Endodermal cell (in vitro differentiated cells): ENCODE measurements at regions not wholly inside any gene's neighbourhood (a gene's known extent, or its start where the extent isn't known, plus 50 kb on each side); places are given as distances from the start of the nearest gene placed in this dataset.
"Not testable (repeated sequence)": the region's sequence is repeated elsewhere in the genome, so short reads cannot be mapped to it uniquely, and the experiment has no call there.

Experiments
- DNase-seq: peaks from one replicate; pipeline ENCODE4 v3.0.0-alpha.2; 2017
- H3K27ac ChIP-seq: 2 replicates; pipeline ENCODE4 v1.5.1; 2013; ENCODE audit warnings: mild to moderate bottlenecking, low read depth, low read length, moderate library complexity
- H3K27me3 ChIP-seq: 2 replicates; pipeline ENCODE4 v1.6.1; 2013; ENCODE audit warnings: mild to moderate bottlenecking, low read length, moderate library complexity; ENCODE audit not compliant: insufficient read depth, control insufficient read depth, poor library complexity, severe bottlenecking
- H3K36me3 ChIP-seq: 2 replicates; pipeline ENCODE4 v1.7.0; 2013; ENCODE audit warnings: mild to moderate bottlenecking, low read length, moderate library complexity; ENCODE audit not compliant: control insufficient read depth, insufficient read depth
- H3K4me1 ChIP-seq: one replicate; pipeline ENCODE4 v1.7.0; 2013; ENCODE audit warnings: low read length; ENCODE audit not compliant: control insufficient read depth, insufficient read depth
- H3K4me3 ChIP-seq: 2 replicates; pipeline ENCODE4 v1.5.1; 2013; ENCODE audit warnings: mild to moderate bottlenecking, low read length, moderate library complexity
- H3K9ac ChIP-seq: 2 replicates; pipeline ENCODE4 v1.6.1; 2013; ENCODE audit warnings: mild to moderate bottlenecking, low read length, moderate library complexity; ENCODE audit not compliant: poor library complexity, severe bottlenecking; ENCODE audit errors: extremely low read depth
- H3K9me3 ChIP-seq: 2 replicates; pipeline ENCODE4 v1.6.1; 2013; ENCODE audit warnings: mild to moderate bottlenecking, low read length, moderate library complexity; ENCODE audit not compliant: control insufficient read depth
- H3K27ac Mint-ChIP-seq: 2 replicates; pipeline ENCODE4 v1.8.0; 2020; ENCODE audit warnings: mixed read lengths
- H3K27me3 Mint-ChIP-seq: 2 replicates; pipeline ENCODE4 v1.8.0; 2021; ENCODE audit warnings: mild to moderate bottlenecking, mixed read lengths; ENCODE audit not compliant: insufficient read depth
- H3K36me3 Mint-ChIP-seq: 2 replicates; pipeline ENCODE4 v1.8.0; 2020; ENCODE audit warnings: low read depth, mixed read lengths
- H3K4me1 Mint-ChIP-seq: 2 replicates; pipeline ENCODE4 v1.8.0; 2020; ENCODE audit warnings: mixed read lengths
- H3K4me3 Mint-ChIP-seq: 2 replicates; pipeline ENCODE4 v1.8.0; 2020; ENCODE audit warnings: mild to moderate bottlenecking, moderate library complexity, mixed read lengths
- H3K9me3 Mint-ChIP-seq: 2 replicates; pipeline ENCODE4 v1.8.0; 2020; ENCODE audit warnings: mild to moderate bottlenecking, mixed read lengths
- WGBS, 2 experiments: methylation state at CpG; one replicate each; pipeline versions ENCODE4 v1.1.5 to v1.1.7; 2013; ENCODE audit warnings: missing lambda C conversion rate in 2 of 2, mixed read lengths in 1 of 2; ENCODE audit not compliant: insufficient coverage in 1 of 2, insufficient read length in 1 of 2; 5-methylcytosine and 5-hydroxymethylcytosine counted together
- TF ChIP-seq, protein P1 (sequence below): fragments of 200-600 bp; sonication (generic); conservative IDR thresholded peaks from 2 replicates; pipeline ENCODE4 v1.5.0; 2021; ENCODE audit warnings: antibody characterized with exemption, mild to moderate bottlenecking

- no peak overlapping the region for H3K27ac Mint-ChIP-seq
Measured at GRCh38 chr3:63727233-63727632, 74.8 kb downstream of the SNTN start.

DNA sequence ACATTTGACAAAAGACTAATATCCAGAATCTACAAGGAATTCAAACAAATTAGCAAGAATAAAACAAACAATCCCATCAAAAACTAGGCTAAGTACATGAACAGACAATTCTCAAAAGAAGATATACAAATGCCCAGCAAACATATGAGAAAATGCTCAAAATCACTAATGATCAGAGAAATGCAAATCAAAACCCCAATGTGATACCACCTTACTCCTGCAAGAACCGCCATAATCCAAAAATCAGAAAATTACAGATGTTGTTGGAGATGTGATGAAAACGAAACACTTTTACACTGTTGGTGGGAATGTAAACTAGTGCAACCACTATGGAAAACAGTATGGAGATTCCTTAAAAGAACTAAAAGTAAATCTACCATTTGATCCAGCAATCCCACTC lies 79.4 kb downstream of the SNTN start:
- no peak overlapping the region for H3K4me3 Mint-ChIP-seq
- TF ChIP-seq, protein P1, sequence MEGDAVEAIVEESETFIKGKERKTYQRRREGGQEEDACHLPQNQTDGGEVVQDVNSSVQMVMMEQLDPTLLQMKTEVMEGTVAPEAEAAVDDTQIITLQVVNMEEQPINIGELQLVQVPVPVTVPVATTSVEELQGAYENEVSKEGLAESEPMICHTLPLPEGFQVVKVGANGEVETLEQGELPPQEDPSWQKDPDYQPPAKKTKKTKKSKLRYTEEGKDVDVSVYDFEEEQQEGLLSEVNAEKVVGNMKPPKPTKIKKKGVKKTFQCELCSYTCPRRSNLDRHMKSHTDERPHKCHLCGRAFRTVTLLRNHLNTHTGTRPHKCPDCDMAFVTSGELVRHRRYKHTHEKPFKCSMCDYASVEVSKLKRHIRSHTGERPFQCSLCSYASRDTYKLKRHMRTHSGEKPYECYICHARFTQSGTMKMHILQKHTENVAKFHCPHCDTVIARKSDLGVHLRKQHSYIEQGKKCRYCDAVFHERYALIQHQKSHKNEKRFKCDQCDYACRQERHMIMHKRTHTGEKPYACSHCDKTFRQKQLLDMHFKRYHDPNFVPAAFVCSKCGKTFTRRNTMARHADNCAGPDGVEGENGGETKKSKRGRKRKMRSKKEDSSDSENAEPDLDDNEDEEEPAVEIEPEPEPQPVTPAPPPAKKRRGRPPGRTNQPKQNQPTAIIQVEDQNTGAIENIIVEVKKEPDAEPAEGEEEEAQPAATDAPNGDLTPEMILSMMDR, result no peak
- Histone ChIP-seq H3K27me3 (no peaks in the 10 kb centered on the region), H3K36me3 (no peaks in the 10 kb centered on the region), H3K4me3 (no peak overlapping the region), H3K9me3 (peaks cover 3% of the 10 kb centered on the region), H3K27ac (no peak overlapping the region), H3K4me1 (no peaks in the 10 kb centered on the region), H3K9ac (no peak overlapping the region)
- H3K4me1 Mint-ChIP-seq, result no peaks in the 10 kb centered on the region
- DNase-seq, result no peak
- H3K36me3 Mint-ChIP-seq, result no peaks in the 10 kb centered on the region
- 100% methylated on average over 2 of the region's 2 CpGs; no CpG with 5 or more reads in 1 of the 2 experiments for WGBS, 2 experiments
- H3K27ac Mint-ChIP-seq, result no peak overlapping the region
- H3K9me3 Mint-ChIP-seq, result peaks cover 27% of the 10 kb centered on the region
- H3K27me3 Mint-ChIP-seq, result peaks cover 10% of the 10 kb centered on the region

More at GRCh38 chr3:63727233-63727632, 74.8 kb downstream of the SNTN start:
- no peak overlapping the region for H3K27ac ChIP-seq
- peaks cover 14% of the 10 kb centered on the region for H3K27me3 Mint-ChIP-seq
- no peaks in the 10 kb centered on the region for H3K27me3 ChIP-seq
- H3K9me3 ChIP-seq, result peaks cover 15% of the 10 kb centered on the region
- H3K4me3 Mint-ChIP-seq, result no peak overlapping the region
- no peaks in the 10 kb centered on the region for H3K36me3 Mint-ChIP-seq
- no peaks in the 10 kb centered on the region for H3K4me1 ChIP-seq
- TF ChIP-seq, protein P1, result no peak
- H3K36me3 ChIP-seq, result no peaks in the 10 kb centered on the region
- no peak overlapping the region for H3K9ac ChIP-seq
- DNase-seq, result no peak
- H3K9me3 Mint-ChIP-seq, result peaks cover 20% of the 10 kb centered on the region
- H3K4me3 ChIP-seq, result no peak overlapping the region
- H3K4me1 Mint-ChIP-seq, result peaks cover 15% of the 10 kb centered on the region

DNA sequence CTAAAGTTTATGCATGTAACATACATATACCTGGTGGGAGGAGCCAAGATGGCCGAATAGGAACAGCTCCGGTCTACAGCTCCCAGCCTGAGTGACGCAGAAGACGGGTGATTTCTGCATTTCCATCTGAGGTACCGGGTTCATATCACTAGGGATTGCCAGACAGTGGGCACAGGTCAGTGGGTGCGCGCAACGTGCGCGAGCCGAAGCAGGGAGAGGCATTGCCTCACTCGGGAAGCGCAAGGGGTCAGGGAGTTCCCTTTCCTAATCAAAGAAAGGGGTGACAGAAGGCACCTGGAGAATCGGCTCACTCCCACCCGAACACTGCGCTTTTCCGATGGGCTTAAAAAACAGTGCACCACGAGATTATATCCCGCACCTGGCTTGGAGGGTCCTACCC lies 80.8 kb downstream of the SNTN start:
- not testable (repeated sequence) for H3K9ac ChIP-seq, H3K27me3 Mint-ChIP-seq, H3K4me3 ChIP-seq, H3K4me1 ChIP-seq, H3K36me3 Mint-ChIP-seq, H3K27ac ChIP-seq, DNase-seq, H3K36me3 ChIP-seq, H3K9me3 ChIP-seq, H3K27me3 ChIP-seq, H3K4me1 Mint-ChIP-seq, H3K27ac Mint-ChIP-seq
- Mint-ChIP-seq H3K4me3 (peak overlapping the region; percentile 31), H3K9me3 (peaks cover 27% of the 10 kb centered on the region)
- 95 to 97% methylated on average over 16 to 19 of the region's 19 CpGs for WGBS, 2 experiments

DNA sequence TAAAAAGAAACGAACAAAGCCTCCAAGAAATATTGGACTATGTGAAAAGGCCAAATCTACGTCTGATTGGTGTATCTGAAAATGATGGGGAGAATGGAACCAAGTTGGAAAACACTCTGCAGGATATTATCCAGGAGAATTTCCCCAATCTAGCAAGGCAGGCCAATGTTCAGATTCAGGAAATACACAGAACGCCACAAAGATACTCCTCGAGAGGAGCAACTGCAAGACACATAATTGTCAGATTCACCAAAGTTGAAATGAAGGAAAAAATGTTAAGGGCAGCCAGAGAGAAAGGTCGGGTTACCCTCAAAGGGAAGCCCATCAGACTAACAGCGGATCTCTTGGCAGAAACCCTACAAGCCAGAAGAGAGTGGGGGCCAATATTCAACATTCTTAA lies 82.2 kb downstream of the SNTN start:
- H3K9me3 ChIP-seq, DNase-seq, H3K4me3 Mint-ChIP-seq, H3K27ac ChIP-seq, H3K27me3 ChIP-seq, H3K4me3 ChIP-seq, H3K4me1 ChIP-seq, H3K4me1 Mint-ChIP-seq, H3K9ac ChIP-seq, H3K27me3 Mint-ChIP-seq, H3K36me3 ChIP-seq, H3K36me3 Mint-ChIP-seq, H3K27ac Mint-ChIP-seq: not testable (repeated sequence)
- H3K9me3 Mint-ChIP-seq, result peaks cover 27% of the 10 kb centered on the region
- 98 to 100% methylated on average over 1 to 4 of the region's 6 CpGs for WGBS, 2 experiments

GRCh38 chr3:63736757-63737156 lies 82.3 kb upstream of the C3orf49 start:
- H3K27ac Mint-ChIP-seq, H3K4me1 Mint-ChIP-seq, H3K4me3 ChIP-seq, H3K36me3 Mint-ChIP-seq, H3K36me3 ChIP-seq, H3K9ac ChIP-seq, H3K4me3 Mint-ChIP-seq, H3K27ac ChIP-seq, H3K4me1 ChIP-seq, DNase-seq, H3K9me3 ChIP-seq, H3K27me3 ChIP-seq, H3K27me3 Mint-ChIP-seq: not testable (repeated sequence)
- no CpG with 5 or more reads among the region's 2 CpGs for WGBS, 2 experiments
- peaks cover 20% of the 10 kb centered on the region for H3K9me3 Mint-ChIP-seq

- not testable (repeated sequence) for H3K4me3 Mint-ChIP-seq, H3K4me1 ChIP-seq, H3K36me3 Mint-ChIP-seq, DNase-seq, H3K9me3 ChIP-seq, H3K4me1 Mint-ChIP-seq, H3K27me3 Mint-ChIP-seq, H3K9me3 Mint-ChIP-seq, H3K36me3 ChIP-seq, H3K4me3 ChIP-seq, H3K27ac Mint-ChIP-seq, H3K27me3 ChIP-seq, H3K9ac ChIP-seq, H3K27ac ChIP-seq
- no CpG with 5 or more reads among the region's 3 CpGs for WGBS, 2 experiments
Measured at GRCh38 chr3:63738577-63738976, 80.5 kb upstream of the C3orf49 start.
